ENCODE measurements at regions not wholly inside any gene's neighbourhood (a gene's known extent, or its start where the extent isn't known, plus 50 kb on each side); places are given as distances from the start of the nearest gene placed in this dataset.
A peak's percentile ranks its signal among the peaks of the same experiment; 100 is the strongest.
"Not testable (repeated sequence)": the region's sequence is repeated elsewhere in the genome, so short reads cannot be mapped to it uniquely, and the experiment has no call there.

DNA sequence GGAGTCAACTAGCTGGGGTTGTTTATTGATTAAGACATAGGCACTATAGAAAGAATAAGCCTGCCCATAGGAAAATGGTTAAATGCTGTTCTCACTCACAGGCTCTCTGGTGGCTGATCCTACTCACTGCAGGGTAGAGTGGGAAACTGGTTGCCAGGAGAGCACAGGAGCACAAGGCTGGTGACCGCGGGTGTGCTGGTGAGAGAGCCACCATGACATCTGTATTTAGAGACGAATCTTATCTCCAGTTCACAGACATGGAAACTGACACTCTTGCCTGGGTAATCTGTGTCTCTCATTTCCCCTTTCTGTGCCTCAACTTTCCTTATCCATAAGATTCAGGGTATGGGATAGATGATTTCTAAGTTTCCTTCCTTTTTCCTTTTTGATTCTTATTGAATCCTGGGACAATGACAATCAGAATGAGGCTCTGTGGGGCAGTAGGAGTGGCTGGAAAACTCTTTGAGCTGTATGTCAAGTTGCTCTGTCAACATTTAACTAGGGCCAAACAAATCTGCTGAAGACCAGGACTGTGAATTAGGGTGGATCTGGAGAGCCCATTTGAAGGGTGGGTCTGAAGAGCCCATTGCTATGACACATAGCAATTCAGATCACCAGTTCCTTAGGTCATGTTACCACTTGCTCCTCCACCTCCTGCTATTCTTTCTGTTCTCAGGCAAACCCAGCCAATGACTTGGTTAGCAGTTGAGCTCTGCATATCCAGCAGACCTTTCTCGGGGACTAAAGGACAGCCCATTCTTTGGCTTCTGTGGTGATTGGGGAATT is 286.1 kb upstream of the TBL1XR1 start:
- peak; percentile 13 for DNase-seq

DNA sequence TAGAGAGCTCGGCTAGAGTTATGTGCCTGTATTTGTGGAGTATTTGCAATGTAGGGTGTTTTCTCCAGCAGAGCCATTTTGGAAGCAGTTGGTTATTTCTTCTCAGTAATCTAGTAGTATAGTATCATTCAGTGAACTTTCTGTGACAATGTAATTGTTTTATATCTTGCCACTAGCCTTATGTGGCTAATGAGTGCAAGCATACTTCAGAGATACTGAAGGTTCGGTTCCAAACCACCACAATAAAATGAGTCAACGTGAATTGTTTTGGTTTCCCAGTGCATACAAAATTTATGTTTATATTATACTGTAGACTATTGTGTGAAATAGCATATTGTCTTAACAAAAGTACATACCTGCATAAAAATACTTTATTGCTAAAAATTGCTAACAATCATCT is 286.9 kb upstream of the TBL1XR1 start:
- DNase-seq: no peak

DNA sequence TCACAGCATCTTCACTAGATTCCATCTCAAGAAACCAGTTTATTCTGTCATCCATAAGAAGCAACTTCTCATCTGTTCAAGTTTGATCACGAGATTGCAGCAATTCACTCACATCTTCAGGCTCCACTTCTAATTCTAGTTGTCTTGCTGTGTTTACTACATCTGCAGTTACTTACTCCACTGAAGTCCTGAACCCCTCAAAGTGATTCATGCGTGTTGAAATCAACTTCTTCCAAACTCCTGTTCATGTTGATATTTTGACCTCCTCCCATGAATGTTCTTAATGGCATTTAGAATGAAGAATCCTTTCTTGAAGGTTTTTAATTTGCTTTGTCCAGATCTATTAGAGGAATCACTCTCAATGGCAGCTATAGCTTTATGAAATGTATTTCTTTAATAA is 287.6 kb upstream of the TBL1XR1 start:
- DNase-seq: no peak

DNA sequence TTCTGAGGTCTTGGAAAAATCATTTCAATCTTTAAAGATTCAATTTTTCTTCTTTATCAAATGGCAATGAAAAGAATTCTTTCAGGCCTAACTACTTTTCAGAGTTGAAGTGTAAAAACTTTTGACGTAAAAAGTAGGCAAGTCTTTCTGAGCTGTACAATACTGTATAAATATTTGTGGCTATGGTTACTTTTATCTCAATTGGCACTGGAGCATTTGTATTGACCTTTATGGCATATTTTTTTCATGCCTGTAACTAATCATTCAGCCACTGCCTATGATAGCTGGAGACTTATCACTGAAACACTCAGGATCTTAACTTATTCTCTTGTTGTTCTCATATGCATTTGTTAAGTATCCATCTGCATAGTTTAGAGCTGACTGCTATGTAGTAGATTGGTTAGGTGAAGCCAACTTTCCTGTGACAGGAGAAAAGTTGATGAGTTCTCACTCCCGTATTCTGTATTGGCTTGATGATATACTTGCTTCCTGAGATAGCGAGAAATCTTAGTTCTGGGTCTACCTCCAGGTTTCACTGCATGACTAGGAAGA is 290.4 kb upstream of the TBL1XR1 start:
- DNase-seq: no peak

DNA sequence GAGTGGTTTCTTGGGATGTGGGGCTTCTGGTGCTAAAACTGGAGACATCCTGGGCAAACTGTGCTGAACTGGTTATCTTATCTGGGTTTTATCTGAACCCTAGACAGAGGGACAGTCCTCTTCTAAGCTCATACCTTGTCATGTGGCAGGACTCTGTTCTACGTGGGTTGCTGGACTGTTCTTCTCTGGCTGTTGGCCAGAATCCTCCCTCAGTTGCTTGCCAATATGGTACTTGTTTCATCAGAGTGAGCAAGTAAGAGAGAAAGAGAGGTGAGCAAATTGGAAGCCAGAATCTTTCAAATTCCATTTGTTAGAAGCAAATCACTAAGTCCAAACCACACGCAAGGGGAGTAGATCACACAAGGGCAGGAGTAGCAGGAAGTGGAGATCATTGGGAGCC is 291.5 kb upstream of the TBL1XR1 start:
- no peak for DNase-seq

DNA sequence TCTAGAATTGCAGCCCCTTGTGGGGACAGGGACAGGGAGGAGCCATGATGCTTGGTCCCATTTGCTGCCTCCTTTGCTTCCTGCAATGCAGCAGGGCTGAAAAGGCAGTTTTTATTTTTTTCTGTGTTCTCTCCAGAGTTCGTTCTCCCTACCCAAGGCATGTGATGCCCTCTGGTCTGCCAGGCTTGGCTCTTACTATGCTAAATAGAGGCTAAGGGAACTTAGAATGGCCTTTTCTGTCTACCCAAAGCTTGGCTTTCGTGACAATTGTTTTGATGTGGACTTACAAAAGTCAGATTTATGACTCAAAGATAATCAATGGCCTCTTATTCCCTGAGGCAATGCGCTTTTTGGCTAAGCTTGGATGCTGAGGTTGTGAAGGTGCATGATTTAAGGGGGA is 293.3 kb upstream of the TBL1XR1 start:
- DNase-seq: no peak

DNA sequence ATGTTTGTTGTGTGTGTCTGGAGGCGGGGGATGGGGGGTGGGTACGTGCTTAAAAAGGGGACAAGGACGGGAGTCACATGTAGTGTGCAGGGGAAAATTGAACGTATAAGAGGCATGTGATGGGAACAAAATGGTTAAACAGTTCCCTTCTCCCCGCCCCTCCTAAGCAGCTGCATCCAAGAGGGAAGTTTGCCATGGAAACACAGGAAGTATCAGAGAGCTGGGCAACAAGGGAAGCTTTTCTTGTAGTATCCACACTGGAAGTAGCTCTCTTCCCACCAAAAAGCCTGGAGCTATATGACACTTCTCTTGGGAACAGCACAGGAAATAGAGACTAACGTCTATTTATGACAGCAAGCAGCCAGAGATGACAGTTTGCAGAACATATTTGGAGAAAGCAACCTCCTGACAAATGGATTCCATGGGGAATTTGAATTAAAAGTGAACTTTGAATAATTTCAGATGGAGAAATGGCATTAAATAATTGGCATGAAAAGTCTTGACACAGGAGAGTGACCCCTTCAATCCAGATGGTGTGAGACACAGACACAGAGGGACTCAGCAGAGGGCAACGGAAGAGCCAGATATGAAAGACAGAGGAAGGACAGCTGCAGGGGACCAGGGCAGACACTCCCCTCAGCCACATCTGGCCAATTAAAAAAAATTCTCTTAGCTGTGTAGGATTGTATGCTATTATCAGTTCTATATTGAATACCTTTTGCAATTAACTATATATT is 294.2 kb upstream of the TBL1XR1 start:
- peak; percentile 12 for DNase-seq

DNA sequence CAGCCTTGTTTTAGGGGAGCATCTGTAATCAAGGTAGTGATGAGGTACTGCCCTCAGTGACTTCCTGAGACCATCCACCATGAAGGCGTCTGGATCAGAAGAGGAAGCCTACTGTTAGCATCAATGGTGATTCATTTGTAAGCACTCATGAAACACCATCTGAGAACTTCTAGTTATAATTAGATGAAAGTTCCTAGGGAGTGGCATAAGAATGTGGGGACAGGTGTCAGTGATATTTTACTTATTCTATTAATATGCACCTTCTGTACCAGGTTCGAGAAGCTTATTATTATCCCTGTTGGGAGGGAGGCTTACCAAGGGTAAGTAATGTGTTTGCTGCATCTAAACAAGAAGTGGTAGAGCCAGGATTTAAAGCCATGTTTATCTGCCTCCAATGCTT is 295.8 kb upstream of the TBL1XR1 start:
- no peak for DNase-seq

DNA sequence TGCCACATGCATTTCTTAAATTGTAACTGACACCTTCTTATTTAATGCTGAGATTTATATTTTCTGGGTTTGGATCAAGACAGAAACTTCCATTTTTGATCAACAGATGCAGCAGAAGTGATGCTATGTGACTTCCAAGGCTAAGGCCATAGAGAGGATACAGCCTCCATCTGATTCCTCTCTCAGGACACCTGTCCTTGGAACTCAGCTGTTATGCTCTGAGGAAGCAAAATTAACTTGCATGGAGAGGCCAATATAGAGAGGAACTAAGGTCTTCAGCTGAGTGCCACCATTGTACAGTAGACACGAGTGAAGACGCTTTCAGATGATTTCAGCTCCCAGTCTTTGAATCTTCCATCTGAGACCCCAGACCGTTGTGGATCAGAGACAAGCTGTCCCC is 296.9 kb upstream of the TBL1XR1 start:
- DNase-seq: no peak

DNA sequence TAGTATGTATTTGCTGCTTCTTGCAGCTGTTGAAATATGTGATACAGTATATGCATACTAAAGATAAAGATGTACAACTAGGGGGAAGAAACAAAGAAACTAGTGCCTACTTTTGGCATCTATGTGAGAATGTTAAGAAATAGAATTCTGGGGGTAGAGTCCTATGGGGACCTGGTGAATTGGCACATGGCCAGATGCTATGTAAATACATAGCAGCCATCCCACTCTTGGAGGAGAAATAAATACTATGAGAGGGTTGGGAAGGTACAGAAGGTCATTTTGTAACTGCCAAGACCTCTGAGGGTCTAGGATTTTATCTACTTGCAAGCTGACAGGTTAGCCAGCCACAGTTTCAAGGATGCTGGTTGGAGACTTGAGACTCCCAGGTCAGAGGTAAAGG is 298.3 kb upstream of the TBL1XR1 start:
- DNase-seq: no peak

DNA sequence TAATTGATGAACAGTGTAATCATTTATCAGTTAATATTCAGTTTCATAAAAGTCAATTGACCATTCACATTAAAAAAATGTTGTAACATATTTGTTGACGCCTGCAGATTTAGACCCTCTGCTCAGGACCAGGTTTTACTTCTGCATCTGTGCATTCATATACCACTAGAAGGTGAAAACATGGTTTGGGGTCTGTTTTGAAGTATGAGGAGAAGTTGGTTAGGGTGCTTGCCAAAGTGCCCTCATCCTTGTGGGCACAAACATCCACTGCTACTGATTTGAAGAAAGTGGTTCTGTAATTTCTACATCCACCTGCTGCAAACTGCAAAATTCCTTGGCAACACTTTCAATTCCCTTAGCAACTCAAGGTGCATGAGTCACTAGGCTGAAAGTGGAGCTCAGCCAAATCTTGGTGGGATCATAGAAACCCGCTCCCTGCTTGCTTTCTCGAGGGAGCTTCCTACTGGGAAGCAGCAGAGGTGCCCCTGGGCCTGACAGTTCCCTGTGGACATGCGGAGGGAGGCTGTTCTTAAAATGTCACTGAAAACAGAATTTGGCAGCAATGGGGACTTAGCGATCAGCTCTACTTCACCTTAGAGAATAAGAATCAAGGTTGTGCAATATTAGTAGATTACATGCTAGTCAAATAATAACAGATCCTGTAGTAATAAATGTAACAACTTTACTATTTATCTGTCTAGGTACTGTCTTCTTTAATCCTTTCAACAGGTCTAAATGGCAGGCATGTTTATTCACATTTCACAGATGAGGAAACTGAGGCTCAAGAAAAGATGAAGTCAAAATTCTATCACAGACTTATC is 301.0 kb upstream of the TBL1XR1 start:
- DNase-seq: no peak

DNA sequence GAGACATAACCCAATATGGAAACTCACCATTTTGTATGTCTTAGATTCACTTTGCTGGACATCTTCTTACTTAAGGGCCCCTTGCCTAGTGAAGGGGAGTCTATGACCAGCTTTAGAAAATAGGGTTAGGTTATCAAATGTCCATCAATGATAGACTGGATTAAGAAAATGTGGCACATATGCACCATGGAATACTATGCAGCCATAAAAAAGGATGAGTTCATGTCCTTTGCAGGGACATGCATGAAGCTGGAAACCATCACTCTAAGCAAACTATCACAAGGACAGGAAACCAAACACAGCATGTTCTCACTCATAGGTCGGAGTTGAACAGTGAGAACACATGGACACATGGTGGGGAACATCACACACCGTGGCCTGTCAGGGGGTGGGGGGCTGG is 301.8 kb upstream of the TBL1XR1 start:
- DNase-seq: not testable (repeated sequence)

DNA sequence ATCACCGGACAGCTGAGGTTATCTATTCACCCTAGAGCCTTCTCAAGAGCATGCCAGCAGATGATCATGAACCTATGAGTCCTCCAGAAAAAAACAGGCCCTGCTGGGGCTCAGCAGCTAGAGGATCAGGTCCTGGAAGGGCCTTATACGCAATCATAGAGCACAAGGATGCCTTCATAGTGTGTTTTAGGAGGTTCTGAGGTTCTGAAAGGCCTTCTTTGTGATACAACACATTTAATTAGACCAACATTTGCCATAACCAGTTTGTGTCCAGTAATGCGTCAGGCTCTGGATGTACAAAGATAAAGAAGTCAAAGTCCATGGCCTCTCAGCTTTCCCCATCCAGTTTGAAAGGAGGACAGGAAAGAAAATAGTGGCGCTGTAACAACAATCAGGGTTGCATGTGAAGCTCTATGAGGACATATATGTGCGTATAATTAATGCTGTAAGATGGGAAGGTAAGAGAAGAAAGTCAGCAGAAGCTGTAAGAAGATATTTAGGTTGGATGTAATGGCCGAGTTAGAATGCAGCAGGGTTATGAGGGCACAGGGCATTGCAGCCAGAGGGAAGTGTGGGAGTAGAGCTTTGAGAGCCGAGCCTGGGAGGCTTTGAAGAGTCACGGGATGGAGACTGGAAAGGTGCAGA is 302.6 kb upstream of the TBL1XR1 start:
- no peak for DNase-seq

DNA sequence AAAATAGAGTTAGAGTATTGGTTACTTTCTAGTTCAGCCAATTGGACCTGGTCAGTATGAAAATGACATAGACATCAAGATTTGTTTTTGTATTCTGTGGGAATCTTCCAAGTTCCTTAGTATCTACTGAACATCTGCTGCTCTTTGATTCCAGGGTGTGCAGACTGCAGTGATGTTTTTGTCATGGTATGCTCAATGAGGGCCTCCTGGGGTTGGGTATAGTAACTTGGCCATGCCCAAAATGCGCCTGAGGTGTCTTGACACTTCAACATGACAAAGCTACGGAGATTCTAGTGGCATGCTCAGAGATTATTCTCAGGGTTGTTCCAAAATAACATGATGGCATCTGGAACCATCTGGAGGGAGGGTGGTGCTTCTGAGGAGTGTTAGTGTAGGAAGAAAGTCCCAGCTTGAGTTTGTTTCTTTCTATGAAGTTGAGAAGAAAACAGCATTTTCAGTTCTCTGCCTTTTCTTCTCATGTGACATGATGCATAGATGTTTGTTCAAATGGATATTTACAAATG is 313.5 kb upstream of the TBL1XR1 start:
- DNase-seq: no peak

DNA sequence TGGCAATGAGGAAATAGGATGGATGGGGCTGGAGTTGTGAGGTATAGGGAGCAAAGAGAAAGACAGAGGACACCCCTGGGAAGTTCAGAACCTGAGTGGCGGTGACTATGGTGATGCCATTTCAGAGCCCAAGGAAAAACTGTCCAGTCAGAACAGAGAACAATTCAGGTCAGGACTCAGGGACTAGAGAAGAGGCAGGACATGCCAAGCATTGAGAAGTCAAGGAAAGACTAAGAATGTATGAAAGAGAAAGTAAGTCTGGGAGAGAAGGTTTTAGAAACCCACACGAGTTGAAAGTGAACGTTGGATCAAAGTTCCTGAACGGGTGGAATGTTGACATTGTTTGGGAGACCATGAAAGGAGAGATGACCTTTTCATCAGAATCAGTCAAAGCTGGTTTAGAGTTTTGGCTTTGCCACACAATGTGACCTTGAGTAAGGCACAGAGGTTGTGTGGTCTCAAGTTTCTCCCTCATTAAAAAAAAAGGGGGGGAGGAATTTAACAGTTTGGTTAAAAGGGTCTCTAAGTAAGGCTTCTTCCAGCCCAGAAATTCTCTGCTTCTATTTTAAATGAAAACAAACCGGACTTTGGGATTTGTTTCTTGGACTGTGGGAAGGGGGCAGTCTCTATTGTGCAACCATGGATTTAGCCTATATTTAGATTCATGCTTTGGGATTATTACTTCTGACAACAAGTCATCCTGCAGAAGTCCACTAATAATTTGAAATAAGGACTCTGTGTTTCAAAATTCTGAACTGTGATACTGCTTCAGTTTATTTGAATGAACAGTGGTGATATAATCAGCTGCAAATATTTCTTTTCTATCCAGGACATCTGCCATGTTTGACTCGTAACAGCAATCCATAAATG is 315.9 kb upstream of the TBL1XR1 start:
- DNase-seq: no peak

DNA sequence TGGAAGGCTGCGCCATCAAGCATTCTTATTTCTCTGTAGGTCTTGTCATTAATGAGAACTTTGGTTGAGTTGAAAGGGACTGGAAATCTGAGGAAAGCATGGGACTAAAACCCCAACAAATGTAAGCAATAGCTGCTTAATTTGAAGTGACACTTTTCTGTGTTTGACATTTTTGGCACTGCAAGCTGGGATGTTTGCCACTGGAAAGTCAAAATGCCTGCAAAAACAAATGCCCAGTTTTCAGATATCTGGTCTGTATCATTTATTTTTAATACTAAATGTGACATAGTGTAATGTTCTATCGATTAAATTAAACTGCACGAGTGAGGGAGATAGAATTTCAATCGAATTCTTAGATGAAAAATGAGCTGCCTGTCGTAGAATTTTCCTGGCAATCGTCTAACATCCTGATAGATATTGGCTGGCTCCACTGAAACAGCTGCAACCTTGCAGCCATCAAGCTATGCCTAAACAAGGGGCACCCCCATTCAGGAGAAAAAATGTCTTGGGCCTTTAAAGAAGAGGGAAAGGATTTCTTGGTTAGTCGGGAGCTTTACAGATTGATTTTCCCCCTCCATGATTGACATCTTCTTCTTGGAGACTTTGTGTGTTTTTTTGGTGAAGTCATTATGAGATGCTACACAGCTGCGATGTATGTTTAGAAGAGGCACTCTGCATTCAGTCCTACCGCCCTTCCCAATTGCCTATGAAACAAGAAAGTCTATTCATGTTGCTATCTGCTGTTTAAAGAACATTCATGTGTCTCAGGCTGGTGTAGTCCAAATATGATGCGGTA is 316.7 kb upstream of the TBL1XR1 start:
- no peak for DNase-seq

DNA sequence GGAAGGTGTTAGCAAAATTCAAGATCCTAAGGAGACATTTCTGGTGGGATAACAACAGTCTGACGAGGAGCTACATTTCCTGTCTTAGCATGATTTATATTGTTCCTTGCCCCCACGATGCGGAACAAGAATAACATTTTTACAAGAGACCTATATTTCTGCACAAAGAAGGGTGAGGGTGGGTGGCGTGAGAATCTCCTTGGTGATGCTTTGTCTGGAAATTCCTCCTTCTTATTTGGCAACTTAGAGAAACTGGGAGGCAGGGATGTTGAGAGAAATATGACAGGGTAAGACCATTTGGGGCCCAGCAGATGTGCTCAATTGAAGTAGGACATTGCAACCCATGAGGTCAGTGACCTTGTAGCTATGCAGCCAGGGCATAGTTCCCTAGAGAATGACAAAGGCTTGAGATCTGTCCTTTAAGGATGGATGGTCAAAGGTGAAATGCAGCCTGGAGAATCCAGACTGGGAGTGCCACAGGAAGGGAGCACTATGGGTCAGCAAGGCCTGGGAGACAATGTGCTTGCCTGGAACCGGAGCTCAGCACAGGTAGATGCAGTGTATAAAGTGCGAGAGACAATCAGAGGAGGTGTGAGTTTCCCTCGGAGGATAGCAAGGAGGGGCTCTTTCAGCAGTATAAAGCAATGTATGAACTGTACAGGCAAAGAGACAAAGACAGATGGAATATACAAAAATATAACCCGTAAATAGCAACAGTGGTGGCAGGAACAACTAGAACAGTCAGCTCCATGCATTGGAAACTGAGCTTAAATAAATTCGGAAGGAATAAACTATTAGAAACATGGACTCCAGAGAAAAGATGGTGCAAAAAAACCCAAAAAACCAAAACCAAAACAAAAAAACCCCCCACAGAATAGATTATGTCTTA is 317.6 kb upstream of the TBL1XR1 start:
- no peak for DNase-seq

DNA sequence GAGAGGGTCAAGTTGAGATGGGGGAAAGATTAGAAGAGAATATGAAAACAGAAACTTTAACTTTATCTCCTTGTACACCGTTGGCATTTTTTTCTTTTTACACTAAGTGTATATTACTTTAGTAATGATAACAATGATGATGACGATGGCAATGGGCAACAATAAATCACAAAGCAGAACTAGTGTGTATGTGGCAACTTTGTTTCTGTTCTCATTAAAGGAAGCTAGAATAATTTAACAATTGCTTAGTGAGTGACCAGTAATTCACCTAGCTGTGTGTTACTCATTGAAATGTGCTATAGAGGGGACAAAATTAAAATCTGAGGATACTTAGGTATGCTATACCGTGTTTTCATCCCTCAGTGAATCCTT is 318.5 kb upstream of the TBL1XR1 start:
- DNase-seq: no peak

DNA sequence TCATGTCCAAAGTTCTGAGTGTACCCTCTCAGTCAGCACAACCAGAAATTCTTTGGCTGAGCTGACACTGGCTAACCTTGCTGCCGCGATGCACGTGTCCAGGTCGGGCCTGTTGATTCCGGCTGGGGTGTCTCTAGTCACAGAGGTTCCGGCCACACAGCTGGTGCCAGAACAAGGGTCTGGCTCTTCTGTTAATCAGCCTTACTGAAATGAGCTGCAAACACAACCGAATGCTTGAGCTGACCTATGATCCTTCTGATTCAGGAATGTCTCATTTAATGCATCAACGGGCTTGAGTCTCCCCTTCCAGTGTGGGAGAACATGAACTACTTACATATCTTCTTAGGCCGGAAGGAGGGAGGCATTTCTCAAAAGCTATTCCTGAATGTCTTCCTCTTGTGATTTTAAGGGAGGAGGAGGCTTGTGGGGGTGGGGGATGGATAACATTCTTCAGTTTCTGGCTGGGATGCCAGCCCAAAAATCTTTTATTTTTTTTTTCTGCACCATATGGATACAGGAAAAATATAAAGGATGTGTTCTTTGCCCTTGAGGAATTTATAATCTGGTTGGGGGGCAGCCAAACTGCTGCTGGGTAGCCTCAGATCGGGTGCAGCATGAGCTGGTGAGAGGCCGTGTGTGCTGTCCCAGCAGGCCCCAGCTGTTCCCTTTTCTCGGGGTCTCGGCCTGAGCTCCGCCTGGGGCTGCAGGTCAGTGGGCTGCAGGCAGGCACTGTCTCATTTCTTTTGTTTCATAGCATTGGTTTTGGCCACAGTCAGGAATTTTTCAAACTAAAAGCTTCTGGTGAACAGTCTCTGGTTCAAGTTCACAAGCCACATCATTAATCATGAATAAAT is 319.1 kb upstream of the TBL1XR1 start:
- DNase-seq: no peak

All from DMS153 (cell line).